Coronary artery (tissue), 2 donors: ENCODE measurements at regions not wholly inside any gene's neighbourhood (a gene's known extent, or its start where the extent isn't known, plus 50 kb on each side); places are given as distances from the start of the nearest gene placed in this dataset.

Experiments
- DNase-seq: peaks from one replicate; pipeline ENCODE4 v3.0.0-alpha.2; 2017; ENCODE audit warnings: low spot score
- H3K27ac ChIP-seq, 2 donors: fragments of 200-600 bp; sonication (generic); one replicate each; pipeline ENCODE4 v1.5.1; 2016 to 2019
- H3K4me3 ChIP-seq: fragments of 200-600 bp; sonication (generic); 2 replicates; pipeline ENCODE4 v1.5.1; 2016; ENCODE audit warnings: mild to moderate bottlenecking, moderate library complexity
- TF ChIP-seq, protein P1 (sequence below): fragments of 200-600 bp; sonication (generic); IDR thresholded peaks from one replicate; pipeline ENCODE4 v1.5.1; 2019; ENCODE audit warnings: antibody characterized with exemption

DNA sequence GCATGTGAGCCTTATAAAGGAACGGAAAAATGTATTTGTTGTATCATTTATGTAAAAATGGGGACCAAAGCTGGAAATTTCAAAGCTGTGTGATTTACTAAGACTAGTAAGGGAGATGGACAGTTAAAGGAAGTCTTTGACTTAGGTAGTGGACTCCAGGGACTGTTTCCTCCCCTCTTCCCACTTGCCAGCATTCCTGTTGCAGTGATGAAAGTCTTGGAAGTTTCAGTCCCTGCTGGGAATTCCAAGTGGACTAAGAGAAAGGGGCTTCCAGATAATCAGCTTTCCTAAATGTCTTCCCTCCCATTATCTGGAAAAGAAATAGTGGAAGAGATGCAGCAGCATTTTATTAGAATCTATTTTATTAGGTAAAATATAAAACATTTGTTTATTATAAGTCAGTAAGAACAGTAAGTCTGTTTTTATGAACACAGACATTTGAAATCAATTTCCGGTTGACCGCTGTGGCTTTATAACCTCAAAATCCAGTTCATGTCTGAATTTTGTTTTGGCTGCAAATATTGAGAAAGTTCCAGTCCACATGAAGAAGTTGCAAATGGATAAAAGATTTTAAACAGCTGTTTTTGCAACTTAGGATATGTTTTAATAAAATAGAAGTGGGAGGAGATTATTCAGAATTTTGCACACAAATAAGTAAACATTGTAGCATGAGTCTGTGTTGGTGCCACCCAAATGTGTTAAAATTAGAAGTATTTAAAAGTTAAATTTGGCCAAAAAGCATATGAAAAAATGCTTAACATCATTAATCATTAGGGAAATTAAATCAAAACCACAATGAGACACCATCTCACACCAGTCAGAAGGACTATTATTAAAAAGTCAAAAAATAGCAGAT lies 141.8 kb downstream of the IL20RB start:
- no peak overlapping the region for H3K27ac ChIP-seq
- TF ChIP-seq, protein P1, sequence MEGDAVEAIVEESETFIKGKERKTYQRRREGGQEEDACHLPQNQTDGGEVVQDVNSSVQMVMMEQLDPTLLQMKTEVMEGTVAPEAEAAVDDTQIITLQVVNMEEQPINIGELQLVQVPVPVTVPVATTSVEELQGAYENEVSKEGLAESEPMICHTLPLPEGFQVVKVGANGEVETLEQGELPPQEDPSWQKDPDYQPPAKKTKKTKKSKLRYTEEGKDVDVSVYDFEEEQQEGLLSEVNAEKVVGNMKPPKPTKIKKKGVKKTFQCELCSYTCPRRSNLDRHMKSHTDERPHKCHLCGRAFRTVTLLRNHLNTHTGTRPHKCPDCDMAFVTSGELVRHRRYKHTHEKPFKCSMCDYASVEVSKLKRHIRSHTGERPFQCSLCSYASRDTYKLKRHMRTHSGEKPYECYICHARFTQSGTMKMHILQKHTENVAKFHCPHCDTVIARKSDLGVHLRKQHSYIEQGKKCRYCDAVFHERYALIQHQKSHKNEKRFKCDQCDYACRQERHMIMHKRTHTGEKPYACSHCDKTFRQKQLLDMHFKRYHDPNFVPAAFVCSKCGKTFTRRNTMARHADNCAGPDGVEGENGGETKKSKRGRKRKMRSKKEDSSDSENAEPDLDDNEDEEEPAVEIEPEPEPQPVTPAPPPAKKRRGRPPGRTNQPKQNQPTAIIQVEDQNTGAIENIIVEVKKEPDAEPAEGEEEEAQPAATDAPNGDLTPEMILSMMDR = no peak
- no peak for DNase-seq
- no peak overlapping the region for H3K4me3 ChIP-seq

DNA sequence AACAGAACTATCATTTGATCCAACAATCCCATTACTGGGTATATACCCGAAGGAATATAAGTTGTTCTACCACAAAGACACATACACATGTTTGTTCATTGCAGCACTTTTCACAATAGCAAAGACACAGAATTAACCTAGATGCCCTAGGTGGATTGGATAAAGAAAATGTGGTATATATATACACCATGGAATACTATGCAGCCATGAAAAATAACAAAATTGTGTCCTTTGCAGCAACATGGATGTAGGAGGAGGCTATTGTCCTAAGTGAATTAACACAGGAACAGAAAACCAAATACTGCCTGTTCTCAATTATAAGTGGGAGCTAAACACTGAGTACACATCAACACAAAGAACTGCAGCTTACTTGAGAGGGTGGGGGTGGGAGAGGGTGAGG lies 142.5 kb downstream of the IL20RB start:
- no peak overlapping the region for H3K4me3 ChIP-seq
- TF ChIP-seq, protein P1 = no peak
- H3K27ac ChIP-seq = no peak overlapping the region
- no peak for DNase-seq

DNA sequence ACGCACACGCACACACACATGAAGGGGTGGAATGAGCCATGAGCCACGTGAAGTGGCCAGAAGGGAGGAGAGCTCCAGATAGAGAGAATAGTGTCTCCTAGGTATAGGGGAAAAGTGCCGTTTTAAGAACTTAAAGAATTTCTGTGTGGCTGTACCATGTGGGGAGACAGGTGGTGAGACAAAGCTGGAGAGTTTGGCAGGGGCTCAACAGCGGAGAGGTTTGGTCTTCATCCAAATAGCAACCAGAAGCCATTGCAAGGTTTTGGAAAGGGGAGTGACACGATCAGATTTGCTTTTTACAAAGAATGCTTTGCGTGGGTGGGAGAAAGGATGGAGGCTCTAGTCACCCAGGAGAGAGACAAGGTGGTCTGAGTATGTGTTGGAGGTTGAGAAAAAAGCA lies 146.0 kb downstream of the IL20RB start:
- Histone ChIP-seq H3K27ac (no peak overlapping the region), H3K4me3 (no peak overlapping the region)
- DNase-seq = no peak
- TF ChIP-seq, protein P1 = no peak

DNA sequence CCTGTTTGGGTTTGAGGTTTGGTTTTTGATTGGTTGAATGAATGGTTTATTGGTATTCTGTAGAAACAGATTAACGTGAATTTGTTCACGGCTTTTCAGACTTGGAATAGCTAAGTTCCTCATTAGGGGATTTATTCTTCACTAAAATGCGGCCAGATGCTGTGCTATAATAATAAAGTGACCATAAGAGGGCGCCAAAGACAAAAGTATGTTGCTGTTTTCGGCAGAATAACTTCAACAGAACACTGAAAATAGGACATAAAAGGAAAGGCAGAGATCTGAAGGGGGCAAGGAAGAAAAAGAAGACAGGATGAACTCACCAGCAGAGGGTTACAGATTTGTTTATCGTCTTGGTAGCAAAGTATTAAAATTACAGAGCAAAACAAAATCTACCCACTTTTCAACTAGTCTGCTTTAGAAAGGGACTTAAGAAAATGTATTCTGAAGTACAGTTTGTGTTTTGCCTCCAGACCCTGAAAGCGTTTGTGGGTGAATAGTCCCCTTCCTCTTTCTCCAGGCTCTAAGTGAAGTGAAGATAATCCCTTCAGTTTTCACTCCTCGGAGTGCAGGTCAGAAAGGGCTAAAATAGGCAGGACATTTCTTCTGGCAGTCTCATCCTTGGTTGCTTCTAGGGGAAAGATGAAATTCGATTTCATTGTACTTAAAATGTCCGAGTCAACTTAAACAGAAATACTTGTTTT lies 147.6 kb downstream of the IL20RB start:
- Histone ChIP-seq H3K4me3 (no peak overlapping the region), H3K27ac (no peak overlapping the region)
- DNase-seq = no peak
- TF ChIP-seq, protein P1 = peak; percentile 47

DNA sequence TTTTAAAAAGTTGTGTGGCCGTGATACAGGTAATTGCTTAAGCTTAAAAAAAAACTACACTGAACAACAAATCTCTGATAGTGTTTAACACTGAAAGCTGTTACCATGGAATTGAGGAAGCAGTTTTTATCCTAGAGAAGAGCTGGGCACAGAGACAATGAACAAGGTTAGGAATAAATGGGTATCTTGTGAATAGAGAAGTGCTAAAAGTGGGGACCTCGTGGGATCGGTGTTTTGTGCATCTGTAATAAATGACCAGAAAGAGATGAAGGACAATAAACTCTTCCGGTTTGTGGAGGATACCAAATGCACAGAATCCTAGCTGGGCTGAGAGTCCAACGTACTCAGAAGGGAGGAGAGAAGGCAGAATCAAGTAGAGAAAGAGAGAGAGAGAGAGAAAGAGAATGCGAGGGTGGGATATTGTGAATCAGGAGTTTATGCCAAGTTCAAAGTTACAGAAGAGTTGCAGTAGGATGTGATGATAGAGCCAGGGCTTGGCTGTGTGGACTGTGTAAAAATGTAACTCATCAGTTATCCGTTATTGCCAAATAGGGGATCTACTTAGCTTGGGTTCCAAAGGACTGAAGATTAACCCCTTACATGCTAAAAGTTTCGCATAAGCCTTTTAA lies 148.9 kb downstream of the IL20RB start:
- no peak overlapping the region for H3K4me3 ChIP-seq
- no peak for DNase-seq
- no peak overlapping the region for H3K27ac ChIP-seq
- TF ChIP-seq, protein P1 = no peak

DNA sequence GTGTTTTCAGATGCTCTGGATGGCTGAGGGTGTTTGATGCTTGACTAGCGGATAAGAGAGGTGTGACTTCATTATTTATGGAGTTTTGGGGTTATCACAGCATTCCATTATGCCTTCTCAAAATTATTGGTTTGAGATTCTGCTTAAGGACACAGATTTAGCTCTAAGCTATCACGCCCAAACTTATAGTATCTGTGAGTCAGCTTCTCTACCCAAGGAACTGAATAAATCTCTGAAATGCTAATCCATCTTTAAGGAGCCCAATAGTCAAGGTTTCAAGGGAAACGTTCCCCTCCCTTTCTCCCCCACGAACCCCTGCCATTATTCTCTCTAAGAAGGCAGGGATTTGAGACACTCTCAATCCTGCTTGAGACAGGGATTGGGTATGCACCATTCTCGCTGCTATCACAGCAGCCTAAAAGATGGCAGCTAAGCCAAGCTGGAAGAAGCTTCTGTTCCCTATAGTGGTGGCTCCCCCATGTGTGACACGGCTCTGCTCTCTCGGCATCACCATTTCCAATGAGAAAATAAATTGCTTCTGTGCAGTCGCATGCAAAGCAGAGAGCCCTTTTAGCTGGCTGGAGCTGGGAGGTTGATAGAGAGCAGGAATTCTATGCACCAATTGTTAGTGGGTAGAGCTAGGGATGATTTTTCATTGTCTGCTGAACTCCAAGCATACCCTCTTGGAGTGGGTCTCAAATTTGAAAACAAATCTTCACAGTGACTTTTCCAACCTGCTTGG lies 151.1 kb downstream of the IL20RB start:
- no peak overlapping the region for H3K27ac ChIP-seq
- TF ChIP-seq, protein P1 = no peak
- DNase-seq = no peak
- H3K4me3 ChIP-seq = no peak overlapping the region
